IPS DF 4.7 (cell line): ENCODE measurements at regions not wholly inside any gene's neighbourhood (a gene's known extent, or its start where the extent isn't known, plus 50 kb on each side); places are given as distances from the start of the nearest gene placed in this dataset.

Experiments used
- DNase-seq: peaks from one replicate; pipeline ENCODE4 v3.0.0-alpha.2; 2013; ENCODE audit warnings: low spot score; ENCODE audit errors: extremely low read depth

- DNase-seq: no peak
Observed at GRCh38 chr2:133811409-133812125, 243.3 kb upstream of the NCKAP5 start.

DNA sequence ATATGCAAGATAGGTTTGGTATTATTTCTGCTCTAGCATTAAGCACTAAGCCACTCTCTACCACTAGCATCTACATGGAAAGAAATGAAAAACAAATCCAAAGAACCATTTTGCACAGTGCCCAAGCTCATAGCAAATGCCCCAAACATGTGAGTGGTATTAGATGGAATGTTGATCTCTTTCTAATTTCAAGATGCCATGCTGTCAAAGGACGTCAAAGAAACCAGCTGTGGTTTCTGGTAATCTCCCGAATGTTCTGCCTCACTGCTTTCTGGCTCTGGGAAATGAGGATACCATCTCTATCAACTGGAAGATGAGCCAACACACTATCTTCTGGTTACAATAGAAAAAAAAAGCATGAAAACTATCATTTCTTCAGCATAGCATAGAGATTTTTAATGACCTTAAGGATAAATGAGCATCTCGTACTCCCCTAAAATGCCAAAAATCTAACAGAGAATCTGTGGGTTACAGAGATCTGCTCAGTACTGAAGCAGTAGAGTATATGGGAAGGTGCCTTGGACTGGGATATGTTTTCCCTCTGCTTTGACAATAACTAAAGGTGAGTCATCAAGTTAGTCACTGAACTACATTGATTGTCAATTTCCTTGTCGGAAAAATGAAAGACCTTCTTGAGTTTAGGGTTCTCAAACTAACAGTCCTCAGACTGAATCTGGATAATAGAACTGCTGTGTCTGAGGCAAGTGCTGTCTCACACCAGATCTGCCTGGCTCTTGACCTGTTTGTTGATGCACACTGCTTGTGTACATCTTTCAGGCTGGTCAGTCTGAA lies 244.8 kb upstream of the NCKAP5 start:
- no peak for DNase-seq

DNA sequence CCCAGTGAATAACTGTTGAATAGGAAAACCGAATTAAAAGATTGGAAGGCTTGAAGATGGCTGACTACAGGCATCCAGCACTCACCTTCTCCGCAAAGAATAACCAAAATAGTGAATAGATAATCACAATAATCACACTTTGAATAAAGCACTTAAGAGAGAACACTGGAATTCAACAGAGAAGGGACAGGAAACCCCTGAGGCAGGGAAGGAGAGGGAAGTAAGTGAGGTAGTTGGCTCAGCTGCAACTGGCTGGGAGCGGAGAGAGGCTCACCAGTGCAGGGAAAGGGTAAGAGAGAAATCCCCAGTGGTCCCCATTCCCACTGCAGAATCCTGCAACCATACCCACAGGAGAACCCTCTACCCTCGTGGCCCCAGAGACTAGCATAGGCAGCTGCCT lies 246.6 kb upstream of the NCKAP5 start:
- no peak for DNase-seq

DNA sequence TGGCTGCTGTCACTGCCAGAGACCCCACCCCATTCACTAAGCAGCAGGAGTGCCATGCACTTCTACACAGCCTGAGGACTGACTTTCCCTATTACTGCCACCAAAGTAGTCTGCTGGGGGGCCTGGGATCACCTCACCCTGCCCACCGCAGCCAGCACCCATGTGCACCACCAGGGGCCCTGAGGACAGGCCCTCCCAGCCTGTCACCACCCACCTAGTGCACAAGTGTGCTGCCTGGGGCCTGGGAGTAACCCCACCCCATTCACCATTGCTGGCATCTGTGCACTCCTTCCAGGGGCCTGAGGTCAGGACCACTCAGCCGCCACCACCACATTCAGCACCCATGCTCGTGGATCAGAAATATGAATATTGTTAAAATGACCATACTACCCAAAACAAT lies 247.8 kb upstream of the NCKAP5 start:
- no peak for DNase-seq

GRCh38 chr2:133817680-133818566 lies 249.7 kb upstream of the NCKAP5 start:
- no peak for DNase-seq

DNA sequence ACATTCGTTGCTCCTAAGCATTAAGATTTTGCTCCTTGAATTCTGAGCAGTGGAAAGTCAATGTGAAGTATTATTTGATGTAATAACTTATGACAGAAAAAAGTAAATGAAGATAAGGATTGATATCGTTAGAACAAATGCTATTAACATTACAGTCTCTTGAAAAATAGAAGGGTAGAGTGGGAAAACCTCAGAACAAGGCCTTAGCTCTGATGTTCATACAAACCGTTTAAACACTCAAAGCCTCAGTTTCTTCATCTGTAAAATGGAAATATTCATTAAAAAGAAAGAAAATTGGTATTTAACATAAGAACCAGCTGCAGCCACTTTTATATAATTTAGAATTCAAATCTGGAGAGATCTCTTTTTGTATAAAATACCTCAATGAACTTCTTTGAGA lies 250.4 kb upstream of the NCKAP5 start:
- DNase-seq: no peak

GRCh38 chr2:133819906-133820305 lies 251.6 kb upstream of the NCKAP5 start:
- no peak for DNase-seq

DNA sequence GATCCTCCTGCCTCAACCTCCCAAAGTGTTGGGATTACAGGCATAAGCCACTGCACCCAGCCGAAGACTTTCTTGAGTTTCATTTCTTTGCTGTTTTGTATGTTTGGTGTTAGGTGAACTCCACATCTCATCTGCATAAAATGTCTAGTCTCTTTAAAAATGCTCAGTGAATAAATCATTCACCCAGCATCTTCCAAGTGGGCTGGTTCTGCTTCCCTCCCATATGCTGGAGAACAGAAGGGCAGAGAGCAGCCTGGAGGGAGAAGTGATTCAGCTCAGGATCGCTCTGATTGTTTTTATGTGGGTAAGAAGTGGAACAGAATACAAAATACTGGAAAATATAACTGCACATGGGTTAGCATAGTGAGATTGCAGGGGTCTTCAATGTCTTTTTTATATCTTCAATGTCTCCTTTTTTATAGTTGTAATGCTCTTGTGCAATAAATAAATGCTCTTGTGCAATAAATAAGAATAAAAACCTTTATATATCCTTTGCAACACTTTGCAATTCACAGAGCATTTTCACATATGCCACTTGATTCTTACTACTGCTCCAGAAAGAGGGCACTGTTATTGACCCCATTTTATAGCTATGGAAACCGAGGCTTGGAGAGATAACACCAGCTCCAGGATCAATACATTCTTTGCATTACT lies 253.0 kb upstream of the NCKAP5 start:
- no peak for DNase-seq

DNA sequence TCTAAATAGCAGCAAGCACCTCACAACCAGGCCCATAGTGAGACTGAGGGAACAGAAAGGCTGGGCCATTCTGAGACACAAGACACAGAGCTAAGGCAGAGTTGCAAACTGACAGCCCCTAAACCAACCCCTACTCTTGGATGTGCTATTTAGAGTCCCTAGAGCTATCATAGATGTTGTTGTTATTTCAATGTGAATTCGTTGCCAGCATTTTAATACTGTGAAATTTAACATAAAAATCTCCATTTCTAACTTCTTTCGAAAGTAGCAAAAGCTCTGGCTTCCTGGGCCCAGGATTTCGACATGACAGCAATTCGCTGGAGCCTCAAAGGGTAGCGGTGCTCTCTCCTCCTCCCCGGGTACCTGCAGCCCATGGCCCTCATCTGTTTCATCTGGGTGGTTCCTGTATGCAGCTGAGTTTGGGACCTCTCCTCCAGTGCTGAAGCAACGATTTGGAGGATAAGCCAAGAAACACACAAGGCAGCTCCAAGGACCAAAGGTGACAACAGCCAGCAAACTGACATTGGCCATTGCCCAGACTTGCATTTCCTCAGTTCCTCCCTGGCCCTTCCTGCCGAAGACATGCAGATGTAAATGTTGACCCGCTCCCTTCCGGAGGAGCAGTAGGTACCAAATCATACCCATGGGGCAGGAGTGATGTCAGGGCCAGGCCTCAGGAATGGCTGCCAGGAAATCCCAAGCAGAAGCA lies 254.4 kb upstream of the NCKAP5 start:
- DNase-seq: no peak

DNA sequence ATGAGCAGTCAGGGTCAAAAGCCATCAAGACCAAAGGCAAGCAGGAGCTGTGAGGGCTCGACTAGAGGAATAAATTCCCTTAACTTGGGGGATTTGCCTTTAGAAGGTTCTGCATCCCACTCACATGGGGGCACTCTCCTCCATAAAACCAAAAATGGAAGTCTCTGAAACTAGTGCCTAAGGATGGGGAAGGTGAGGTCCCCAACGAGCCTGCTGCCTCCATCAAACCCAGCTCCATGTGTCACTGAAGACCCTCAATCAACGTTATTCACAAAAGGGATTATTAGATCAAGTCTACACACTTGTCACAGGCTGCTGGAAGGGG lies 254.9 kb upstream of the NCKAP5 start:
- no peak for DNase-seq

DNA sequence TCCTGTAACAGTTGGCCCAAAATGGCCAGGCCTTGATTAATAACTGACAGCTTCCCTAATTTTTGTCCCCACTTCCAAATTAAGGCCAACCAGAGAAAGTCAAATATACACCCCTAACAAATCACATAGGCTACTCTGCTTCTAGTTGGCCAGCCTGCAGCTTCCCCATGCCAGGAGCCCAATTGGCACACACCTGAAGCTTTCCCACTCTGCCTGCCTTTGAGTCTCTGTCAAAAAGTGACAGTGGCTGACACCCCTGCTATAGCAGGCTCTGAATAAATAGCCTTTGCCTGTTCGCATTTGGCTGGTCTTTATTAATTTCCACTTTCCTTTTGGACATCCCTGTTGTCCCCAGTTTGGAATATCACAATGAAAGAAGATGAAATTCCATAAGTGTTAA lies 256.6 kb upstream of the NCKAP5 start:
- DNase-seq: no peak

DNA sequence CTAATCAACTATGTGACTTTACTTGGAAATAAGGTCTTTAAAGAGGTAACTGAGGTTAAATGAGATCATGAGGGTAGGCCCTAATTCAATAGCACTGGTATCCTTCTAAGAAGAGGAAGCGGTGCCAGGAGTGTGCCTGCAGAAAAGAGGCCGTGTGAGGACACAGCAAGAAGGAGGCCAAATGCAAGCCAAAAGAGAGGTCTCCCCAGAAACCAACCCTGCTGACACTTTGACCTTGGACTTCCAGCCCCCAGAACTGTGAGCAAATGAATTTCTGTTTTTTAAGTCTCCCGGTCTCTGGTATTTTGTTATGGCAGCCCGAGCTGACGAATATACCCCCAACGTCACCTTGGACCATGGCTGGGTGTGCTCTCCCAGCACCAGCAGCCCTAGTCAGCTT lies 257.5 kb upstream of the NCKAP5 start:
- DNase-seq: no peak

GRCh38 chr2:133828913-133829312 lies 260.6 kb upstream of the NCKAP5 start:
- DNase-seq: no peak

DNA sequence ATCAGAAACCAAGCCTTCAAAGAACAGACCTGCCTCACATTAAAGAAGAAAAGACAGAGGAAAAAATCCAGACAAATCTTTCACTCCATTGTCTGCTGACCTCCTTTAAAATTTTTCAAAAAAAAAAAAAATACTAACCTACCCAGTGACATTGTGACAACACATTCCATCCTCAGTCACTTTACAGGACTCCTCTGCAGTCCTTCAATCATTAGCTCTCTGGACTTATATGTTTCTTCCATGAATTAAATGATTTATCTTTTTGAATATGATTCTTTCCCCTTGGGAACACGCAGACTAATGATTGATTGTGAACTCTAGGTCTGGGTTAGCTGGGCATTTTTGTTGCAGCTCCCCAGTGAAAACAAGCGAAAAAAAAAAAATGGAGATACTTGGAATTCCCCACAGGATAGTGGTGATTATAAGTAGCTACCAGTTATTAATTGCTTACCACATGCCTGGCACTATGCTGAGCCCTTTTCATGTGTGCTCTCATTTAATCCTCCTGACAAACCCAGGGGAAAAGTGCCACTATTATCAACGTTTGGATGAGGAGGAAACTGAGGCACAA lies 261.3 kb upstream of the NCKAP5 start:
- no peak for DNase-seq

GRCh38 chr2:133833746-133834145 lies 265.5 kb upstream of the NCKAP5 start:
- no peak for DNase-seq

GRCh38 chr2:133835821-133836619 lies 267.8 kb upstream of the NCKAP5 start:
- DNase-seq: no peak

DNA sequence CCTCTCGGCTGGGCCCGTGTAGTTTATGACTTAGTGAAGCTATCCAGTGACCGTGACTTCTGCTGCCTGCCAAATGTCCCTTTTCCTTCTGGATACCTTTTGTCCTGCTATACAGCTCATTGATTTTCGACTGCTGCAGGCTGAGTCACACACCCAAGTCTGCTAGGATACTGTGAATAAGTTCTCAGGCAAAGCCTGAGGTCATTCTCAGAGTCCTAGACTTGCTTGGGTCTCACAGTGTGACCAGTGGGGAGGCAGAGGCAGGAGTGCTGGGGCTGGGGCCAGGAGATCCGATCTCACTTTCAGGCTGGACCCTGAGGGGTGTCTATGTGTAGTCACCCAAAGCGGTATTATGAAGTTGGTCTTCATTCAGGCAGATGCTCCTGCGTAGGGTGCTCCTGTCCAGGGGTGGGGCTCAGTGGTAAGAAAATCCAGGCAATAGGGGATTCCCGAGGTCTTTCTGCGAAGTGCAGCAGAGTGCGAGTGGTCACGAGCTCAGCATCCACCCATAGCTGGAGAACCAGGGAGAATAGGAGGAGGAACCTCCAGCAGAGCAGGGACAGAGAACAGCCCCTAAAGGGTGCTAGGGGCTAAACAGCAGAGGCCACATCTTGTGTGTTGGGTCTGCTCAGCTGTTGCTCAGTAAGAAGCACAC lies 268.6 kb upstream of the NCKAP5 start:
- DNase-seq: no peak

DNA sequence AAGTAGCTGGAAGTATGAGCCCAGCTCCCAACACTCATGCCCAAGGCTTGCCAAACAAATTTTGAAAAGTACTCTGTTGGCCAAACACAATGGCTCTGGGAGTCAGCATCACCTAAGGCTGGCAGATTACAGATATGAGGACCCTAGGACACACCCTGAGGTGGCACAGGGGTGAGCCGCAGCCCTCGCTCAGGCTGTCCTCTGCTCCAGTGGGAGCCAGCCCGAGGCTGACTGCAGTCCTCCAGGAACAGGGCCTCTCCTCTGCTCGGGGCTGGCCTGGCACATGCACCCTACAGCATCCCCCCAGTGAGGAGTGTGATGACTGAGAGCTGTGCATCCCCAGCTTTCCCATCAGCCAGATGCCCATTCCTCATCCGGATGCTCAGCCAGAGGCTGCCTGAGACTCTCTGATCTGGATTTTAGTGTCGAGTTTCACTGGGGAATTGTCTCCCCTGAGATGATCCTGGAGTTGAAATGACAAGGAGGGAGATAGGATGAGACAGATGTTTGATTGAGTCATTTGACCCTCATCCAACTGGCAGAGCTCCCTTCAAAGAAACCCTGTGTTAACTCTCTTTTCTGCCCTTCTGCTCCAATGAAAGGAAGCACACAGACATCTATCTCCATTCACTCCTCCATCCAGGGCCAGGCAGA lies 269.3 kb upstream of the NCKAP5 start:
- no peak for DNase-seq
